ENCODE measurements at regions not wholly inside any gene's neighbourhood (a gene's known extent, or its start where the extent isn't known, plus 50 kb on each side); places are given as distances from the start of the nearest gene placed in this dataset.
"Not testable (repeated sequence)": the region's sequence is repeated elsewhere in the genome, so short reads cannot be mapped to it uniquely, and the experiment has no call there.

- DNase-seq: no peak
These were observed 1087.4 kb upstream of the FLRT2 start for GRCh38 chr14:84442521-84442920.

- no peak for DNase-seq
These were observed 1084.5 kb upstream of the FLRT2 start for GRCh38 chr14:84445486-84445885.

GRCh38 chr14:84446250-84446649 is 1083.7 kb upstream of the FLRT2 start:
- DNase-seq: no peak

GRCh38 chr14:84453307-84453950 is 1076.5 kb upstream of the FLRT2 start:
- no peak for DNase-seq

GRCh38 chr14:84454114-84454513 is 1075.8 kb upstream of the FLRT2 start:
- no peak for DNase-seq

GRCh38 chr14:84456946-84457345 is 1073.0 kb upstream of the FLRT2 start:
- DNase-seq: no peak

GRCh38 chr14:84458881-84459280 is 1071.1 kb upstream of the FLRT2 start:
- no peak for DNase-seq

GRCh38 chr14:84465880-84466279 is 1064.1 kb upstream of the FLRT2 start:
- DNase-seq: no peak

GRCh38 chr14:84468153-84468552 is 1061.8 kb upstream of the FLRT2 start:
- DNase-seq: no peak

- DNase-seq: no peak
These were observed 1051.9 kb upstream of the FLRT2 start for GRCh38 chr14:84477996-84478395.

- no peak for DNase-seq
These were observed 1047.5 kb upstream of the FLRT2 start for GRCh38 chr14:84482256-84483071.

GRCh38 chr14:84483072-84483420 is 1046.9 kb upstream of the FLRT2 start:
- DNase-seq: no peak

- not testable (repeated sequence) for DNase-seq
These were observed 1045.7 kb upstream of the FLRT2 start for GRCh38 chr14:84484243-84484642.

GRCh38 chr14:84485036-84485435 is 1044.9 kb upstream of the FLRT2 start:
- DNase-seq: no peak

GRCh38 chr14:84490081-84490480 is 1039.9 kb upstream of the FLRT2 start:
- DNase-seq: no peak

GRCh38 chr14:84492685-84493084 is 1037.3 kb upstream of the FLRT2 start:
- DNase-seq: no peak

GRCh38 chr14:84493779-84494178 is 1036.2 kb upstream of the FLRT2 start:
- DNase-seq: no peak

- DNase-seq: no peak
These were observed 1033.3 kb upstream of the FLRT2 start for GRCh38 chr14:84496677-84497076.

GRCh38 chr14:84512823-84513222 is 1017.1 kb upstream of the FLRT2 start:
- DNase-seq: not testable (repeated sequence)

GRCh38 chr14:84519836-84520235 is 1010.1 kb upstream of the FLRT2 start:
- DNase-seq: no peak

- no peak for DNase-seq
These were observed 1009.1 kb upstream of the FLRT2 start for GRCh38 chr14:84520711-84521338.

- DNase-seq: no peak
These were observed 1006.2 kb upstream of the FLRT2 start for GRCh38 chr14:84523746-84524145.

GRCh38 chr14:84527706-84528105 is 1002.2 kb upstream of the FLRT2 start:
- DNase-seq: no peak

- DNase-seq: no peak
These were observed 997.9 kb upstream of the FLRT2 start for GRCh38 chr14:84532016-84532415.

All from activated CD8-positive, alpha-beta memory T cell treated with anti-CD3 and anti-CD28 coated beads for 24 hours (primary cell).